Gastrocnemius medialis (tissue), 4 donors: ENCODE measurements at regions not wholly inside any gene's neighbourhood (a gene's known extent, or its start where the extent isn't known, plus 50 kb on each side); places are given as distances from the start of the nearest gene placed in this dataset.

Experiments used
- ATAC-seq, 2 donors: fragments of 150-250 bp; one replicate each; pipeline ENCODE4 v1.9.1; 2016
- DNase-seq, 2 donors: peaks; one replicate each; pipeline ENCODE4 v3.0.0-alpha.2; 2019
- H3K27ac ChIP-seq, 4 donors: fragments of 200-600 bp; sonication (generic); 1 replicate in 1 of 4; 2 replicates in 3 of 4; pipeline ENCODE4 v1.5.1; 2016 to 2018; ENCODE audit warnings: mild to moderate bottlenecking in 2 of 4, moderate library complexity in 1 of 4
- H3K27me3 ChIP-seq, 3 donors: fragments of 200-600 bp; sonication (generic) in 2 of 3; 1 replicate in 1 of 3; 2 replicates in 2 of 3; pipeline versions ENCODE4 v1.5.1 to v1.6.0; 2016 to 2019; ENCODE audit warnings: mild to moderate bottlenecking in 1 of 3, moderate library complexity in 1 of 3
- H3K36me3 ChIP-seq, 2 donors: fragments of 200-600 bp; sonication (generic) in 1 of 2; one replicate each; pipeline ENCODE4 v1.5.1; 2017 to 2018
- H3K4me1 ChIP-seq, 2 donors: fragments of 200-600 bp; sonication (generic) in 1 of 2; one replicate each; pipeline ENCODE4 v1.5.1; 2016 to 2017; ENCODE audit warnings: mild to moderate bottlenecking in 2 of 2
- H3K4me3 ChIP-seq, 4 donors: fragments of 200-600 bp; sonication (generic) in 3 of 4; 1 replicate in 1 of 4; 2 replicates in 3 of 4; pipeline ENCODE4 v1.5.1; 2016 to 2019; ENCODE audit warnings: mild to moderate bottlenecking in 2 of 4
- H3K9me3 ChIP-seq, 3 donors: fragments of 200-600 bp; sonication (generic) in 2 of 3; 1 replicate in 1 of 3; 2 replicates in 2 of 3; pipeline ENCODE4 v1.5.1; 2016 to 2019
- POLR2A ChIP-seq, 2 donors: fragments of 450-650 bp; IDR thresholded peaks; one replicate each; pipeline ENCODE4 v1.6.1; 2017; ENCODE audit warnings: antibody characterized with exemption in 2 of 2, mild to moderate bottlenecking in 2 of 2, moderate library complexity in 2 of 2
- in situ Hi-C, 4 donors: fragments of 200-750 bp; cut with MboI; loops; one replicate each; pipeline versions ENCODE4 v1.15.0 to v1.8.0; 2017; ENCODE audit warnings: low sequenced_read_pairs in 4 of 4
- intact Hi-C: fragments of 100-400 bp; cut with DNase I; formaldehyde crosslinking; loops from one replicate; pipeline ENCODE4 v1.15.1; 2023; ENCODE audit warnings: low total_unique reads
- TF ChIP-seq, protein P1 (sequence below), 5 experiments: fragments of 450-650 bp in 3 of 5; fragments of 200-600 bp in 2 of 5; sonication (generic) in 2 of 5; IDR thresholded peaks in 4 of 5; conservative IDR thresholded peaks in 1 of 5; 1 replicate in 4 of 5; 2 replicates in 1 of 5; pipeline ENCODE4 v1.5.1; 2016 to 2019; ENCODE audit warnings: antibody characterized with exemption in 5 of 5, mild to moderate bottlenecking in 3 of 5, moderate library complexity in 3 of 5

DNA sequence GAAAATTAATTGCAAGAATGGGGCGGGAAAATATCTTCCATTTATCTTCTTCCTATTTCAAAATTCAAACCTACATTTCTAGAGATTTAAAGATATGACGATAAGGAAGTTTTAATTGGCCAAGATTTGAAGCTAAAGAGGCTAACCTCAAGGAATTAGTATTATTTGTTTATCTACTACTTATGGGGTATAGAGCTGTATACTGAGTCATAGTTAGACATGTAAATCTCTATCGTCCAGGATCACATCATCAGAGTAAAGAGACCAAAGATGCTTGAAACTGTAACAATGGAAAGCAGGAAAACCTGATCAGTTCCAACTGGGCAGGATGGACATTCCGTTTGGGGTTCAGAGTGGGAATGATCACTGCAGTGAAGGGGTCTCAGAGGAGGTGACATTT, 95.2 kb upstream of the KLF7 start:
- no peak overlapping the region for H3K4me3 ChIP-seq
- no peak overlapping the region for H3K27ac ChIP-seq
- no peaks in the 10 kb centered on the region for H3K27me3 ChIP-seq
- ATAC-seq (no peak), DNase-seq (no peak)
- intact Hi-C loops (no loop called here), in situ Hi-C loops (no loop called here)
- H3K36me3 ChIP-seq = no peaks in the 10 kb centered on the region
- H3K9me3 ChIP-seq = no peaks in the 10 kb centered on the region
- peaks cover 16 to 22% of the 10 kb centered on the region in 2 donors for H3K4me1 ChIP-seq
- TF ChIP-seq POLR2A (IDR thresholded peaks at IDR 0.05) = no peak
- TF ChIP-seq, protein P1, sequence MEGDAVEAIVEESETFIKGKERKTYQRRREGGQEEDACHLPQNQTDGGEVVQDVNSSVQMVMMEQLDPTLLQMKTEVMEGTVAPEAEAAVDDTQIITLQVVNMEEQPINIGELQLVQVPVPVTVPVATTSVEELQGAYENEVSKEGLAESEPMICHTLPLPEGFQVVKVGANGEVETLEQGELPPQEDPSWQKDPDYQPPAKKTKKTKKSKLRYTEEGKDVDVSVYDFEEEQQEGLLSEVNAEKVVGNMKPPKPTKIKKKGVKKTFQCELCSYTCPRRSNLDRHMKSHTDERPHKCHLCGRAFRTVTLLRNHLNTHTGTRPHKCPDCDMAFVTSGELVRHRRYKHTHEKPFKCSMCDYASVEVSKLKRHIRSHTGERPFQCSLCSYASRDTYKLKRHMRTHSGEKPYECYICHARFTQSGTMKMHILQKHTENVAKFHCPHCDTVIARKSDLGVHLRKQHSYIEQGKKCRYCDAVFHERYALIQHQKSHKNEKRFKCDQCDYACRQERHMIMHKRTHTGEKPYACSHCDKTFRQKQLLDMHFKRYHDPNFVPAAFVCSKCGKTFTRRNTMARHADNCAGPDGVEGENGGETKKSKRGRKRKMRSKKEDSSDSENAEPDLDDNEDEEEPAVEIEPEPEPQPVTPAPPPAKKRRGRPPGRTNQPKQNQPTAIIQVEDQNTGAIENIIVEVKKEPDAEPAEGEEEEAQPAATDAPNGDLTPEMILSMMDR (IDR thresholded peaks at IDR 0.05 in 4 of 5, conservative IDR thresholded peaks at IDR 0.05 in 1 of 5) = no peak

DNA sequence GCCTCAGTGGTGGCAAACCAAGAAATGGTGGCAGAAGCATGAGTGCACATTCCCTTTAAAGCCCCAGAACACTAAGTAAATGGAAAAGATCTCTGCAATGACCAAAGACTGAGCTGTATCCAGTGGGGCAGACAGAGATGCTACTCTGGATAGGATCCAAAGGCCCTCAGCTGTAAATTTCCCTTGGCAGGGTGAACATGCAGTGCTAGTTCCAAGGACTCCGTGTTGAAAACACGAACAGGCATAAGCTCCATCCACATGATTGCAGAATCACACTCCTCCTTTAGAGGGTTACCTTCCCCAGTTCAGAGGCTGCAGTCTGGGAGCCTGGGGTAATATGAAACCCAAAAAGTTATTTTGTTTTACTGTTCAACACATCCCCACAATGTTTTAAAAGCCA, 98.6 kb upstream of the KLF7 start:
- H3K27me3 ChIP-seq = no peaks in the 10 kb centered on the region
- no peak for DNase-seq
- in situ Hi-C loops = no loop called here
- H3K9me3 ChIP-seq = no peaks in the 10 kb centered on the region
- peaks cover 0 to 2% of the 10 kb centered on the region in 2 donors for H3K4me1 ChIP-seq
- no peak overlapping the region for H3K27ac ChIP-seq
- H3K4me3 ChIP-seq = no peak overlapping the region
- TF ChIP-seq POLR2A (IDR thresholded peaks at IDR 0.05) = no peak
- TF ChIP-seq, protein P1 (IDR thresholded peaks at IDR 0.05 in 4 of 5, conservative IDR thresholded peaks at IDR 0.05 in 1 of 5) = no peak
- no peaks in the 10 kb centered on the region for H3K36me3 ChIP-seq
- intact Hi-C loops = no loop called here
- no peak for ATAC-seq

DNA sequence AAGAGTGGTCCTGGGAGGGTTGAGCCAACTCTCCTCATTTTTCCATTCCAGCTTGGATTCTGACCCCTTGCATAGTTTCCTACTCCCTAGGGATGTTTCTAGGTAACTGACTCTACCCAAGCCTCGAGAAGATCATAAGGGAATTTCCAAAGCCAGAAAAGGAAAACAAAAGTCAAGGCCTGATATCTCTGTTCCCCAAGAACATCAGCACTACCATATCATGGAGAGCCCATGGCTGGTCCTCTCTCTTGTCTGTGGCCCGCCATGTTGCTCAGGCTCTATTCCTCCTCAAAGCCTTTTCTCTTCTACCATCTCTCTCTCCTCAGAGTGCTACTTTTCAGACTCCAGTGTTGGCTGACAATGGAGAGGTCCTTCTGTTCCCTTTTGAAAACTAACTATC, 99.6 kb upstream of the KLF7 start:
- H3K9me3 ChIP-seq = no peaks in the 10 kb centered on the region
- H3K27ac ChIP-seq = no peak overlapping the region
- H3K27me3 ChIP-seq = no peaks in the 10 kb centered on the region
- DNase-seq (no peak), ATAC-seq (no peak)
- in situ Hi-C loops (no loop called here), intact Hi-C loops (no loop called here)
- no peaks in the 10 kb centered on the region for H3K36me3 ChIP-seq
- no peak overlapping the region for H3K4me3 ChIP-seq
- no peak for TF ChIP-seq POLR2A (IDR thresholded peaks at IDR 0.05)
- TF ChIP-seq, protein P1 (IDR thresholded peaks at IDR 0.05 in 4 of 5, conservative IDR thresholded peaks at IDR 0.05 in 1 of 5) = no peak
- no peaks in the 10 kb centered on the region for H3K4me1 ChIP-seq

DNA sequence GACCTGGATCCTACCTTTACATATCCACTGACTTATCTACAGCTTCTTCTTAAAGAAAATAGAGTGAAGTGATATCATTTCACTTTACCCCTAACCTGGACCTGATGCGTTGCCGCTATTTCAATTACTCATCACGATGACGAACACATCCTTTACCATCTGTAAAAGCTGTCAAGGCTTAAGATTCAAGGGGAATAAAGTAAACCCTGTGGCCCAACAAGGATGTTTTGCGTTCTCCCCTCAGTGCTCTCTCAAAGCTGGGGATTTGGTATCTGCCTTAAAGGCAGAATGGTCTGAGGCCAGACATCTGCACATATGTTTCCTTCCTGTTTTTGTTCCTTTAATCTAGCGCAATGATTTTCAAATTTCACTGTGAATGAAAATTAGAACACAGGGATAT, 100.1 kb upstream of the KLF7 start:
- H3K36me3 ChIP-seq = no peaks in the 10 kb centered on the region
- in situ Hi-C loops = no loop called here
- H3K27me3 ChIP-seq = no peaks in the 10 kb centered on the region
- no peaks in the 10 kb centered on the region for H3K9me3 ChIP-seq
- TF ChIP-seq, protein P1 (IDR thresholded peaks at IDR 0.05 in 4 of 5, conservative IDR thresholded peaks at IDR 0.05 in 1 of 5) = no peak
- TF ChIP-seq POLR2A (IDR thresholded peaks at IDR 0.05) = no peak
- intact Hi-C loops = no loop called here
- DNase-seq (no peak), ATAC-seq (no peak)
- no peak overlapping the region for H3K27ac ChIP-seq
- H3K4me1 ChIP-seq = no peaks in the 10 kb centered on the region
- H3K4me3 ChIP-seq = no peak overlapping the region

DNA sequence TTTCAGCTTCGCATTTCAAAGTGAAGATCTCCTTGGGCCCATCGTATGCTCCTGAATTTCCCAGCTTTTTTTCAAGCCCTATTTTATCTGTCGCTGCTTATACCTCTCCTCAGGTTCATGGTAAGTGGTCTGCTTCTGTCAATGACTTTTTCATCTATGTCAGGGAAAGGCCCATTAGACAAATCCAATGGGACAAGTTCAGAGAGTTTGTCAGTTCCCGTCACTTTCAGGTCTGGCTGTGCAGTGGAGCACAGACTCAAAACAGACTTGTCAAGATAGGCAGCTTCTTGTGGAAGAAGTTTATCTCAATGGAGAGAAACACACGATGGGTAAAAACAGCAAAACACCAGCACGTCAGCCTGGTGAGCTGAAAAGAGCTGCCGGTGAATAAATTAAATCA, 100.9 kb upstream of the KLF7 start:
- ATAC-seq (no peak), DNase-seq (no peak)
- H3K27ac ChIP-seq = no peak overlapping the region
- H3K4me3 ChIP-seq = no peak overlapping the region
- H3K36me3 ChIP-seq = no peaks in the 10 kb centered on the region
- H3K27me3 ChIP-seq = no peaks in the 10 kb centered on the region
- no peak for TF ChIP-seq POLR2A (IDR thresholded peaks at IDR 0.05)
- TF ChIP-seq, protein P1 (IDR thresholded peaks at IDR 0.05 in 4 of 5, conservative IDR thresholded peaks at IDR 0.05 in 1 of 5) = no peak
- no peaks in the 10 kb centered on the region for H3K9me3 ChIP-seq
- intact Hi-C loops = no loop called here
- in situ Hi-C loops = no loop called here
- no peaks in the 10 kb centered on the region for H3K4me1 ChIP-seq
